GM20000 (cell line): ENCODE measurements at regions not wholly inside any gene's neighbourhood (a gene's known extent, or its start where the extent isn't known, plus 50 kb on each side); places are given as distances from the start of the nearest gene placed in this dataset.

Experiments
- DNase-seq: peaks from one replicate; pipeline ENCODE4 v3.0.0; 2012; ENCODE audit warnings: low spot score
- TF ChIP-seq, protein P1 (sequence below): IDR thresholded peaks from 2 replicates; pipeline ENCODE4 v1.5.1; 2012; ENCODE audit warnings: mild to moderate bottlenecking, control low read depth; ENCODE audit errors: extremely low read depth, missing control alignments

GRCh38 chr2:18991177-18992168 lies 366.9 kb downstream of the OSR1 start:
- DNase-seq: no peak
- TF ChIP-seq, protein P1, sequence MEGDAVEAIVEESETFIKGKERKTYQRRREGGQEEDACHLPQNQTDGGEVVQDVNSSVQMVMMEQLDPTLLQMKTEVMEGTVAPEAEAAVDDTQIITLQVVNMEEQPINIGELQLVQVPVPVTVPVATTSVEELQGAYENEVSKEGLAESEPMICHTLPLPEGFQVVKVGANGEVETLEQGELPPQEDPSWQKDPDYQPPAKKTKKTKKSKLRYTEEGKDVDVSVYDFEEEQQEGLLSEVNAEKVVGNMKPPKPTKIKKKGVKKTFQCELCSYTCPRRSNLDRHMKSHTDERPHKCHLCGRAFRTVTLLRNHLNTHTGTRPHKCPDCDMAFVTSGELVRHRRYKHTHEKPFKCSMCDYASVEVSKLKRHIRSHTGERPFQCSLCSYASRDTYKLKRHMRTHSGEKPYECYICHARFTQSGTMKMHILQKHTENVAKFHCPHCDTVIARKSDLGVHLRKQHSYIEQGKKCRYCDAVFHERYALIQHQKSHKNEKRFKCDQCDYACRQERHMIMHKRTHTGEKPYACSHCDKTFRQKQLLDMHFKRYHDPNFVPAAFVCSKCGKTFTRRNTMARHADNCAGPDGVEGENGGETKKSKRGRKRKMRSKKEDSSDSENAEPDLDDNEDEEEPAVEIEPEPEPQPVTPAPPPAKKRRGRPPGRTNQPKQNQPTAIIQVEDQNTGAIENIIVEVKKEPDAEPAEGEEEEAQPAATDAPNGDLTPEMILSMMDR: no peak

DNA sequence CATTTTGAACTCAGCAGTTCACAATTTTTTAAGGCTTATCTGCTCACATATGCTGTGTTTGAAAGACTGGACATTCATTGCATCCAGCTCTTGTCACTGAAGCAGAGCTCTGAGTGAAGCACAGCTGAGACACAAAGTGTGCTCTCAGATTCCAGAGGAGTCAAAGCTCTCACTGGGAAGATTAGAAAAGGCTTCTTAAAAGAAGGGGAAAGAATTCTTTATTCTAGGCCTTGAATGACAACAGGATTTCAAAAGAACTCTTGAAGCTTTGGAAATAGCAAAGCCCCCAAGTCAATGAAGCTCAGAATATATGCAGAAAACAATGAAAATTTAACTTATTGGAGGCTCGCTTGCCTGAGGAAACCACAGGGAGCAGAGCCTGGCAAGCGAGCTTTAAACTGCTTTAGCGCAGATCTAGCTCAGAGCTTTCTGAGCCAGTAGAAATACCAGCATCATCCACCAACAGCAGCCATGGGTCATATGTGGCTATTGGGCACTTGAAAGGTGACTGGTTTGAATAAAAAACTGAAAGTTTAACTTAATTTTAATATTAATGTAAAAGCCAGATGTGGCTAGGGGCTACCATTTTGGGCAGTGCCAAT lies 369.7 kb downstream of the OSR1 start:
- no peak for DNase-seq
- TF ChIP-seq, protein P1: no peak

- TF ChIP-seq, protein P1: no peak
- DNase-seq: no peak
These were observed 370.8 kb downstream of the OSR1 start for GRCh38 chr2:18987592-18988073.

- TF ChIP-seq, protein P1: no peak
- no peak for DNase-seq
These were observed 371.4 kb downstream of the OSR1 start for GRCh38 chr2:18987016-18987415.

DNA sequence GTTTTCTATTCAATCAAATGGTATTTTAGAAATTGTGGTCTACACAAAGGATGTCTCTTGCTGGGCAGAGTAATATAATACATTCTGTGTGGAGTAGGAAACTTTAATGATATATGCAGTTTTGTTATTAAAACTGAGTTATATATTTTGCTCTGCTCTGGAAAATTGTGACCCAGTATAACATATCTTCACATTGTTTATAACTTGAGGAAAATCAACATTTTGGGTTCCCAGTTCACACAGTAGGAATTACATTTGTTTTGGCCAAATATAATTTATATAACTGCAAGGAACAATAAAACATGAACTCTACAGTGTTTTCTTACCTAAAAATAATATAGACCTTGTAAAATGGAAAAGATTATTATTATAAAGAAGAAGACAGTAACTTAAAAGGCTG lies 372.4 kb downstream of the OSR1 start:
- TF ChIP-seq, protein P1: no peak
- DNase-seq: no peak

DNA sequence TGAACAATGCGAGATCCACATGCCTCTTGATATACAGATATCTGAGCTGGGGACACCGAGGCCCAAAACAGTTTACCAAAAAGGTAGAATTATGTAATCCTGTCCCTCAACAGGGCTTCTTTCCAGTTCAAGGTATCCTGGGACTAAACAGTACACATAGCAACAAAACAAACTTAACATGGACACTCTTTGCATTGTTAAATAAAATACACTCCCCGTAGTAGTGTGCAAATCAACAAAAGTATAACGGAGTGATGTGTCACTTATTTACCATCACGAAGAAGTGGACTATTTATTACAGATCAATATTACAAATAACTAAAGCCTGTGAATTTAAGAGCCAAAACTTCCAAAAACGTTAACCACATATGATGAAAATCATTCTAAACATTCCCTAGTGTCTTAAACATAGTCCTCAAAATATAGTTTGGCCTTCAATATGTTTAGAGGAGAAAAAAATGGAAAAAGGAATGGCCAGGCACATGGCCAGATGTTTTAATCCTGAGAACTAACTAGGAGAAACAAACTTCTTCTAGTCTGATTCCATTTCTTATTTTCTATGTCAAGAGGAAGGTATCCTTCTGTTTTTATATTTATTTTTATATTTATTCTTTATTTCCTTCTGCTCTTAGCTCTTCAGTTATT lies 377.5 kb downstream of the OSR1 start:
- TF ChIP-seq, protein P1: no peak
- DNase-seq: no peak
